ENCODE measurements at regions not wholly inside any gene's neighbourhood (a gene's known extent, or its start where the extent isn't known, plus 50 kb on each side); places are given as distances from the start of the nearest gene placed in this dataset.

GRCh38 chr5:131067636-131068035 is 97.4 kb downstream of the HINT1 start:
- WGBS, 2 experiments (ENCODE audit: insufficient coverage in 2 of 2): 92 to 93% methylated on average over 2 of the region's 2 CpGs
- Histone ChIP-seq H3K9me3 (ENCODE audit: control insufficient read depth, low read length) (peaks cover 9% of the 10 kb centered on the region), H3K36me3 (ENCODE audit: control insufficient read depth, insufficient read depth, low read length) (no peaks in the 10 kb centered on the region), H3K4me3 (ENCODE audit: extremely low read depth, insufficient read depth, low read length, poor library complexity, severe bottlenecking) (no peak overlapping the region), H3K4me1 (ENCODE audit: control insufficient read depth, insufficient read depth, low read length, poor library complexity, severe bottlenecking) (no peaks in the 10 kb centered on the region), H3K27ac (ENCODE audit: low read depth, low read length, severe bottlenecking) (no peak overlapping the region)

- Histone ChIP-seq H3K36me3 (ENCODE audit: control insufficient read depth, insufficient read depth, low read length) (no peaks in the 10 kb centered on the region), H3K9me3 (ENCODE audit: control insufficient read depth, low read length) (peaks cover 9% of the 10 kb centered on the region), H3K27ac (ENCODE audit: low read depth, low read length, severe bottlenecking) (no peak overlapping the region), H3K4me3 (ENCODE audit: extremely low read depth, insufficient read depth, low read length, poor library complexity, severe bottlenecking) (no peak overlapping the region), H3K4me1 (ENCODE audit: control insufficient read depth, insufficient read depth, low read length, poor library complexity, severe bottlenecking) (no peaks in the 10 kb centered on the region)
Observed at GRCh38 chr5:131064669-131065371, 100.2 kb downstream of the HINT1 start.

DNA sequence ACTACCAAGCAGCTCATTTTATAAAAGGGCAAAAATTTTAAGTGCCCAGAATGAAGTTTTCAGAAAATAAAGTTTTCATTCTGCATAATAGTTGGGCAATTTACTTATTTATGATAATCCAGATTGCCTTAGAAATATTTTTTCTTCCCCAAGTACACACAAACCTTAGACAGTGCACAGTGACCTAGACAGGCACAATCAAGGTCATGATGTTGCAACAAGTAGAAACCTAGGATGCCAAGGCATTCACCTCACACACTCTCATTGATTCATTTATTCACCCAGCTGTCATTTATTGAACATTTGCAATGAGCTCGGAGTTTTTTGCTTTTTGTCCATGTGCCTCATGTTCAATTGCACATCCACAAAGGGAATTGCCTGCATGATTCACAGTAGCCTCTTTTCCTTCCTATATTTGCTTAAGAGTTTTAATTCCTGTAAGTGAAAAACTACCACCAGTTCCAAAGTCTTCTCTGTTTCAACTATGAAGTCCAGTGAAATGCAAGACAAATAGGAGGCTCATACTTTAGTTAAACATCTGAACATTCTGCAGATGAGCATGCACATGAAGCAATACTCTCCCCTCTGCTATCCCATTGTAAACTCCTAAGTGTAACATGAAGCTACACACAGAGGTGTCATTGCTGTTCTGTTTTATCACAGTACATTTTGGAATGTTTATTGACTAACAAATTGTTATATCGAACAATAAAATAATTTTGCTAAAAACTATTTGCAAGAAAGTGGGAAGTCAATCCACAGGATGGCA is 122.9 kb downstream of the HINT1 start:
- no peaks in the 10 kb centered on the region for H3K9me3 ChIP-seq (ENCODE audit: control insufficient read depth, low read length)
- WGBS, 2 experiments (ENCODE audit: insufficient coverage in 2 of 2): 75 to 82% methylated on average over 1 of the region's 2 CpGs
- H3K36me3 ChIP-seq (ENCODE audit: control insufficient read depth, insufficient read depth, low read length): no peaks in the 10 kb centered on the region
- no peak overlapping the region for H3K4me3 ChIP-seq (ENCODE audit: extremely low read depth, insufficient read depth, low read length, poor library complexity, severe bottlenecking)
- no peaks in the 10 kb centered on the region for H3K4me1 ChIP-seq (ENCODE audit: control insufficient read depth, insufficient read depth, low read length, poor library complexity, severe bottlenecking)
- no peak overlapping the region for H3K27ac ChIP-seq (ENCODE audit: low read depth, low read length, severe bottlenecking)

DNA sequence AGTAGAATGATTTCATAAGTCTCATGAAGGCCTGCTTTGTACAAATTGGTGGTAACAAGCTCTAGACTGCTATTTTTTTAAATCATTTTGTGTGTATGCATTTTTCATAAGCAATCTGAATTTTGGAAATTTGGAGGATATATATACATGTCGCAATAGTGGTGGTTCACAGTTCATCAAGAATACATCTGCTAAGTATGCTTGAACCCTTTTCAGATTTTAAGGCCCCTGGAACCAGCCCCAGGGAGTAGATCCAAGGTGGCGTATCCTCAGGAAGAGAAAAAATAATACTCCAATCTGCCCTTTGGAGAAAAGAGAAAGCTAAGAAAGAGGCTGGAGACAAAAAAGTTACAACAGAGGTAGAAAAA is 141.6 kb downstream of the HINT1 start:
- whole genome bisulfite sequencing, 2 experiments (ENCODE audit: insufficient coverage in 2 of 2): 82% methylated on average over 2 of the region's 2 CpGs; no CpG with 5 or more reads in 1 of the 2 experiments
- Histone ChIP-seq H3K4me1 (ENCODE audit: control insufficient read depth, insufficient read depth, low read length, poor library complexity, severe bottlenecking) (no peaks in the 10 kb centered on the region), H3K4me3 (ENCODE audit: extremely low read depth, insufficient read depth, low read length, poor library complexity, severe bottlenecking) (no peak overlapping the region), H3K9me3 (ENCODE audit: control insufficient read depth, low read length) (no peaks in the 10 kb centered on the region), H3K36me3 (ENCODE audit: control insufficient read depth, insufficient read depth, low read length) (no peaks in the 10 kb centered on the region), H3K27ac (ENCODE audit: low read depth, low read length, severe bottlenecking) (no peak overlapping the region)

DNA sequence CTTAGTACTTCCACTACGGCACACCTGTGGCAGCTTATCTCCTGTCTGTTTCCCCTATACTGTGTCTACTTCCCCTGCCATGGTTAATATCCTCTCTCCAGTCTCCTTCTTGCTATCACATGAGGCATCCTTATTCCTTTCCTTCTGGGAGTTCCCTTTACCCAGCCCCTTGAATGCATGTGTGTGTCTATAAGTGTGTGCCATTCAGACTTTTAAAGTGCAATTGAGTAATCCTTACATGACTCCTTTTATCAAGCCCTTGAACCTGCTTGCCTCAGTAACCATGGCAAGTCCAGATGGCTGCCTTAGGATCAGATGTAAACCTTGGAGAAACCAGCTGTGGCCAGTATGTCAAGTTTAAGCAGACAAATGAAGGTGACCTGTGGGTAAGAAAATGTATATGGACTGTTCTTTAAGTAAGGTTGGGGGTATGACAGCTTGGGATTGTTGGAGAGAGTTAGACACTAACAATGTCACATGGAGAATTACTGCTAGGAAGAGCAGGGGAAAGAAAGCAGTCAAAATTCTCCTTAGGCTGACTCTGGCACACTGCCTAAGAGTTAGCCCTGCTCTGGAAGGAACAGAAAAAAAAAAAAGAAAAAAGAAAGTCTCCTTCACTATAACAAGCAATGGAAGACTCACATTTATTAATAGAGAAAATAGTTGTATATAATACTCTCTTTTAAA is 142.1 kb downstream of the HINT1 start:
- Histone ChIP-seq H3K9me3 (ENCODE audit: control insufficient read depth, low read length) (no peaks in the 10 kb centered on the region), H3K27ac (ENCODE audit: low read depth, low read length, severe bottlenecking) (no peak overlapping the region), H3K4me3 (ENCODE audit: extremely low read depth, insufficient read depth, low read length, poor library complexity, severe bottlenecking) (no peak overlapping the region), H3K36me3 (ENCODE audit: control insufficient read depth, insufficient read depth, low read length) (no peaks in the 10 kb centered on the region), H3K4me1 (ENCODE audit: control insufficient read depth, insufficient read depth, low read length, poor library complexity, severe bottlenecking) (no peaks in the 10 kb centered on the region)
- WGBS, 2 experiments (ENCODE audit: insufficient coverage in 2 of 2): 100% methylated on average over 1 of the region's 1 CpG

GRCh38 chr5:131021646-131022045 is 143.4 kb downstream of the HINT1 start:
- WGBS, 2 experiments (ENCODE audit: insufficient coverage in 2 of 2): 87 to 100% methylated on average over 1 of the region's 2 CpGs
- Histone ChIP-seq H3K4me1 (ENCODE audit: control insufficient read depth, insufficient read depth, low read length, poor library complexity, severe bottlenecking) (no peaks in the 10 kb centered on the region), H3K36me3 (ENCODE audit: control insufficient read depth, insufficient read depth, low read length) (no peaks in the 10 kb centered on the region), H3K9me3 (ENCODE audit: control insufficient read depth, low read length) (no peaks in the 10 kb centered on the region), H3K4me3 (ENCODE audit: extremely low read depth, insufficient read depth, low read length, poor library complexity, severe bottlenecking) (no peak overlapping the region), H3K27ac (ENCODE audit: low read depth, low read length, severe bottlenecking) (no peak overlapping the region)

DNA sequence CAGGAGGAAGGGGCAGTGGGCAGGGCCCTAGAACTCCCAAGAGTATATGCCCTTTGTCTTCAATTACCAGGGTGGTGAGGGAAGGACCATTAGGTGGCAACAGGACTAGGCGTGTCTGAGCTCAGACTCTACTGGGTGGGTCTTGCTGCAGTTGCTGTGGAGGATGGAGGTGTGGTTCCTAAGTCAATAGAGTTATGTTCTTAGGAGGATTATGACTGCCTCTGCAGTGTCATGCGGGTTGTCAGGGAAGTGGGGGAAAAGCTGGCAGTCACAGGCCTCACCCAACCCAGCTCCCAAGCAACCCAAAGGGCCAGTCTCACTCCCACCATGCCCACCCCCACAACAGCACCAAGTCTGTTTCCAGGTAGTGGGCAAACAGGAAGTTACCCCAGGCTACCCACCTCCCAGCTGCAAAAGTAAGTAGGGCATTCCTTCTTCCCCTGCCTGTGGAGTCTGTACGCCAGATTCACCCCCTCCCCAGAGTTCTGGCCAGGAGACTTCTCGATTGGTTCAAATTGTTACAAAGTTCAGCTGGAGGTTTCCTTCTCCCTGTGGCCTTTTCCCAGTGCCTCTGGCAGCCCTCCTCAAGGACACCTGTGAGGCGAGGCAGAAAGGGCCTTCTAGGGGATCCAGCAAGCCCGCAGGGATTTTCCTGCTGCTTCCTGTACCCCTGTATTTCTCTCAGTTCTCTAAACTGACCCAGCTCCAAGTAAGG is 145.3 kb downstream of the HINT1 start:
- Histone ChIP-seq H3K4me3 (ENCODE audit: extremely low read depth, insufficient read depth, low read length, poor library complexity, severe bottlenecking) (no peak overlapping the region), H3K27ac (ENCODE audit: low read depth, low read length, severe bottlenecking) (no peak overlapping the region), H3K9me3 (ENCODE audit: control insufficient read depth, low read length) (no peaks in the 10 kb centered on the region), H3K36me3 (ENCODE audit: control insufficient read depth, insufficient read depth, low read length) (no peaks in the 10 kb centered on the region), H3K4me1 (ENCODE audit: control insufficient read depth, insufficient read depth, low read length, poor library complexity, severe bottlenecking) (no peaks in the 10 kb centered on the region)
- WGBS, 2 experiments (ENCODE audit: insufficient coverage in 2 of 2): 89 to 100% methylated on average over 3 of the region's 6 CpGs

GRCh38 chr5:131019111-131019510 is 145.9 kb downstream of the HINT1 start:
- Histone ChIP-seq H3K4me3 (ENCODE audit: extremely low read depth, insufficient read depth, low read length, poor library complexity, severe bottlenecking) (no peak overlapping the region), H3K36me3 (ENCODE audit: control insufficient read depth, insufficient read depth, low read length) (no peaks in the 10 kb centered on the region), H3K9me3 (ENCODE audit: control insufficient read depth, low read length) (no peaks in the 10 kb centered on the region), H3K27ac (ENCODE audit: low read depth, low read length, severe bottlenecking) (no peak overlapping the region), H3K4me1 (ENCODE audit: control insufficient read depth, insufficient read depth, low read length, poor library complexity, severe bottlenecking) (no peaks in the 10 kb centered on the region)
- WGBS, 2 experiments (ENCODE audit: insufficient coverage in 2 of 2): 80 to 100% methylated on average over 1 of the region's 1 CpG

- 95 to 96% methylated on average over 16 to 21 of the region's 24 CpGs for WGBS, 2 experiments (ENCODE audit: insufficient coverage in 2 of 2)
- H3K4me3 ChIP-seq (ENCODE audit: extremely low read depth, insufficient read depth, low read length, poor library complexity, severe bottlenecking): no peak overlapping the region
- H3K9me3 ChIP-seq (ENCODE audit: control insufficient read depth, low read length): no peaks in the 10 kb centered on the region
- H3K27ac ChIP-seq (ENCODE audit: low read depth, low read length, severe bottlenecking): no peak overlapping the region
- no peaks in the 10 kb centered on the region for H3K36me3 ChIP-seq (ENCODE audit: control insufficient read depth, insufficient read depth, low read length)
- H3K4me1 ChIP-seq (ENCODE audit: control insufficient read depth, insufficient read depth, low read length, poor library complexity, severe bottlenecking): no peaks in the 10 kb centered on the region
Observed at GRCh38 chr5:131008329-131008728, 156.7 kb downstream of the HINT1 start.

GRCh38 chr5:131005963-131006684 is 158.9 kb downstream of the HINT1 start:
- no peak overlapping the region for H3K27ac ChIP-seq (ENCODE audit: low read depth, low read length, severe bottlenecking)
- H3K4me1 ChIP-seq (ENCODE audit: control insufficient read depth, insufficient read depth, low read length, poor library complexity, severe bottlenecking): no peaks in the 10 kb centered on the region
- no peaks in the 10 kb centered on the region for H3K36me3 ChIP-seq (ENCODE audit: control insufficient read depth, insufficient read depth, low read length)
- no peak overlapping the region for H3K4me3 ChIP-seq (ENCODE audit: extremely low read depth, insufficient read depth, low read length, poor library complexity, severe bottlenecking)
- WGBS, 2 experiments (ENCODE audit: insufficient coverage in 2 of 2): 60 to 78% methylated on average over 2 to 3 of the region's 3 CpGs
- H3K9me3 ChIP-seq (ENCODE audit: control insufficient read depth, low read length): no peaks in the 10 kb centered on the region
